ENCODE measurements at regions not wholly inside any gene's neighbourhood (a gene's known extent, or its start where the extent isn't known, plus 50 kb on each side); places are given as distances from the start of the nearest gene placed in this dataset.

- TF ChIP-seq CTCF (conservative IDR thresholded peaks at IDR 0.05 in 1 of 2, IDR thresholded peaks at IDR 0.05 in 1 of 2; ENCODE audit: low read depth in 1 of 2, low read length in 2 of 2) = no peak
- TF ChIP-seq EZH2 (IDR thresholded peaks at IDR 0.05; ENCODE audit: low read length, missing control alignments) = no peak
These were observed 486.0 kb upstream of the TBX3 start for GRCh38 chr12:115169981-115170380.

Data from fibroblast of lung (primary cell).